HG03575 (cell line): ENCODE measurements at regions not wholly inside any gene's neighbourhood (a gene's known extent, or its start where the extent isn't known, plus 50 kb on each side); places are given as distances from the start of the nearest gene placed in this dataset.
"Not testable (repeated sequence)": the region's sequence is repeated elsewhere in the genome, so short reads cannot be mapped to it uniquely, and the experiment has no call there.

Experiments
- ATAC-seq: cut with Tn5 transposase; IDR thresholded peaks from one replicate; pipeline ENCODE4 v1.9.1; 2021; ENCODE audit not compliant: unreplicated experiment, insufficient number of reproducible peaks, low FRiP score; ENCODE audit errors: extremely low read depth

- no peak for ATAC-seq
Measured at GRCh38 chr5:103867857-103868598, 305.4 kb upstream of the NUDT12 start.

GRCh38 chr5:103866169-103866568, 303.6 kb upstream of the NUDT12 start:
- ATAC-seq = no peak

- no peak for ATAC-seq
Measured at GRCh38 chr5:103862398-103862797, 299.8 kb upstream of the NUDT12 start.

- ATAC-seq = no peak
Measured at GRCh38 chr5:103860327-103860726, 297.7 kb upstream of the NUDT12 start.

GRCh38 chr5:103858367-103858766, 295.8 kb upstream of the NUDT12 start:
- ATAC-seq = not testable (repeated sequence)

- no peak for ATAC-seq
Measured at GRCh38 chr5:103851091-103851490, 288.5 kb upstream of the NUDT12 start.

GRCh38 chr5:103849934-103850333, 287.3 kb upstream of the NUDT12 start:
- no peak for ATAC-seq

- no peak for ATAC-seq
Measured at GRCh38 chr5:103847060-103847459, 284.5 kb upstream of the NUDT12 start.

- no peak for ATAC-seq
Measured at GRCh38 chr5:103842936-103843335, 280.3 kb upstream of the NUDT12 start.

- no peak for ATAC-seq
Measured at GRCh38 chr5:103840600-103840999, 278.0 kb upstream of the NUDT12 start.

GRCh38 chr5:103834216-103834615, 271.6 kb upstream of the NUDT12 start:
- ATAC-seq = no peak

GRCh38 chr5:103829585-103829984, 267.0 kb upstream of the NUDT12 start:
- no peak for ATAC-seq

GRCh38 chr5:103827976-103828375, 265.4 kb upstream of the NUDT12 start:
- ATAC-seq = no peak

GRCh38 chr5:103821361-103821760, 258.8 kb upstream of the NUDT12 start:
- ATAC-seq = no peak

GRCh38 chr5:103808464-103809106, 246.0 kb upstream of the NUDT12 start:
- no peak for ATAC-seq

GRCh38 chr5:103804711-103805110, 242.1 kb upstream of the NUDT12 start:
- ATAC-seq = no peak

GRCh38 chr5:103801681-103802080, 239.1 kb upstream of the NUDT12 start:
- ATAC-seq = no peak

GRCh38 chr5:103800741-103801495, 238.3 kb upstream of the NUDT12 start:
- no peak for ATAC-seq

GRCh38 chr5:103793595-103794182, 231.1 kb upstream of the NUDT12 start:
- no peak for ATAC-seq

- no peak for ATAC-seq
Measured at GRCh38 chr5:103785569-103785968, 223.0 kb upstream of the NUDT12 start.
